ENCODE measurements at regions not wholly inside any gene's neighbourhood (a gene's known extent, or its start where the extent isn't known, plus 50 kb on each side); places are given as distances from the start of the nearest gene placed in this dataset.

DNA sequence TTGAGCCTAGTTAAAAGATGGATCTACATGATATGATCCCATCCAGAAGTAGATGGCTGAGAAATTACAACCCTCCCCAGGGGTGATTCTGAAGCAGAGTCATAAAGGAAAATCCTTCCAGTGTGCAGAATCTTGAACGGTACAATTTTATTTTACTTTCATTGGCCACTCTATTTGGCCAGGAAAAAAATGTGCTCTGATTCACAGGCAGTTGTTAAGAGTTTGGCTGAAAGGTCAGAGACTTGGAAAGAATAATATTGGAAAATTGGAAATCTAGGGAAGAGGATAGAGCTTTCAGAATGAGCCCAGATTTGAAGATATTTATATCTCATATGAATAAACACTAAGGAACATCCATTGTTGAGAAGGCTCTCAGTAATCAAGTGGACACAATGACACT is 1299.3 kb upstream of the GJE1 start:
- H3K27me3 ChIP-seq = no peaks in the 10 kb centered on the region
- H3K9me3 ChIP-seq (ENCODE audit: low read depth) = no peaks in the 10 kb centered on the region
- H3K27ac ChIP-seq = no peak overlapping the region
- no peak overlapping the region for H2AFZ ChIP-seq
- no peaks in the 10 kb centered on the region for H3K36me3 ChIP-seq (replicated peaks; ENCODE audit: insufficient read depth, low read depth)
- TF ChIP-seq, protein P1, sequence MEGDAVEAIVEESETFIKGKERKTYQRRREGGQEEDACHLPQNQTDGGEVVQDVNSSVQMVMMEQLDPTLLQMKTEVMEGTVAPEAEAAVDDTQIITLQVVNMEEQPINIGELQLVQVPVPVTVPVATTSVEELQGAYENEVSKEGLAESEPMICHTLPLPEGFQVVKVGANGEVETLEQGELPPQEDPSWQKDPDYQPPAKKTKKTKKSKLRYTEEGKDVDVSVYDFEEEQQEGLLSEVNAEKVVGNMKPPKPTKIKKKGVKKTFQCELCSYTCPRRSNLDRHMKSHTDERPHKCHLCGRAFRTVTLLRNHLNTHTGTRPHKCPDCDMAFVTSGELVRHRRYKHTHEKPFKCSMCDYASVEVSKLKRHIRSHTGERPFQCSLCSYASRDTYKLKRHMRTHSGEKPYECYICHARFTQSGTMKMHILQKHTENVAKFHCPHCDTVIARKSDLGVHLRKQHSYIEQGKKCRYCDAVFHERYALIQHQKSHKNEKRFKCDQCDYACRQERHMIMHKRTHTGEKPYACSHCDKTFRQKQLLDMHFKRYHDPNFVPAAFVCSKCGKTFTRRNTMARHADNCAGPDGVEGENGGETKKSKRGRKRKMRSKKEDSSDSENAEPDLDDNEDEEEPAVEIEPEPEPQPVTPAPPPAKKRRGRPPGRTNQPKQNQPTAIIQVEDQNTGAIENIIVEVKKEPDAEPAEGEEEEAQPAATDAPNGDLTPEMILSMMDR (IDR thresholded peaks at IDR 0.05; ENCODE audit: poor library complexity) = no peak
- TF ChIP-seq EZH2 (IDR thresholded peaks at IDR 0.05; ENCODE audit: borderline replicate concordance) (no peak), EZH2phosphoT487 (IDR thresholded peaks at IDR 0.05; ENCODE audit: low read depth, severe bottlenecking, unreplicated experiment) (no peak)
- H4K20me1 ChIP-seq (ENCODE audit: insufficient read depth, poor library complexity, severe bottlenecking) = no peaks in the 10 kb centered on the region
- no peak for DNase-seq (ENCODE audit: low spot score)
- no peak overlapping the region for H3K4me3 ChIP-seq
- H3K9me2 ChIP-seq (replicated peaks; ENCODE audit: insufficient read depth) = no peaks in the 10 kb centered on the region
- WGBS (ENCODE audit: low lambda C conversion rate, missing lambda C conversion rate) = 100% methylated on average over 1 of the region's 1 CpG
- H3K79me2 ChIP-seq = no peaks in the 10 kb centered on the region
- H3K4me2 ChIP-seq = no peak overlapping the region
- H3K4me1 ChIP-seq (ENCODE audit: insufficient read depth) = no peaks in the 10 kb centered on the region

DNA sequence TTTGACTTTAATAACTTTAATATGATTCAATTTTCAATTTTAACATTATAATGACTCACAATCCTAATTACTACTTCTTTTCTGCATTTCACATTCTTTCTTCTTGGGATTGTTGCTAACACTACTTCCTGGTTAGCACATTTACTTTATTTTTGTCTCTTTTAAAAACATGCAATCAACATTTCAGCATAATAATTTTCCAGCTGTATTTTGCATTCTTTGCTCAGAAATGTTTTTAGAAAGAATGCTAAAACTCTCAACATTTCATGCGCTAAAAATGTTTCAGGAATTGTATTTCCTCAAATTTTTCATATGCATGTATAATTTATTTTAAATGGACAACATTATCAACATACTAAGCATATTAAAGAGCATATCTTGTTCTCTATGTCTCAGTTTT is 1302.1 kb upstream of the GJE1 start:
- H3K27ac ChIP-seq = no peak overlapping the region
- H3K27me3 ChIP-seq = no peaks in the 10 kb centered on the region
- no peak for DNase-seq (ENCODE audit: low spot score)
- H2AFZ ChIP-seq = no peak overlapping the region
- WGBS (ENCODE audit: low lambda C conversion rate, missing lambda C conversion rate) = 95% methylated on average over 1 of the region's 1 CpG
- no peaks in the 10 kb centered on the region for H3K9me2 ChIP-seq (replicated peaks; ENCODE audit: insufficient read depth)
- H3K9me3 ChIP-seq (ENCODE audit: low read depth) = no peaks in the 10 kb centered on the region
- H3K4me1 ChIP-seq (ENCODE audit: insufficient read depth) = no peaks in the 10 kb centered on the region
- no peaks in the 10 kb centered on the region for H3K79me2 ChIP-seq
- no peak for TF ChIP-seq EZH2phosphoT487 (IDR thresholded peaks at IDR 0.05; ENCODE audit: low read depth, severe bottlenecking, unreplicated experiment)
- no peak for TF ChIP-seq EZH2 (IDR thresholded peaks at IDR 0.05; ENCODE audit: borderline replicate concordance)
- TF ChIP-seq, protein P1 (IDR thresholded peaks at IDR 0.05; ENCODE audit: poor library complexity) = no peak
- H3K4me2 ChIP-seq = no peak overlapping the region
- no peaks in the 10 kb centered on the region for H4K20me1 ChIP-seq (ENCODE audit: insufficient read depth, poor library complexity, severe bottlenecking)
- no peak overlapping the region for H3K4me3 ChIP-seq
- no peaks in the 10 kb centered on the region for H3K36me3 ChIP-seq (replicated peaks; ENCODE audit: insufficient read depth, low read depth)

DNA sequence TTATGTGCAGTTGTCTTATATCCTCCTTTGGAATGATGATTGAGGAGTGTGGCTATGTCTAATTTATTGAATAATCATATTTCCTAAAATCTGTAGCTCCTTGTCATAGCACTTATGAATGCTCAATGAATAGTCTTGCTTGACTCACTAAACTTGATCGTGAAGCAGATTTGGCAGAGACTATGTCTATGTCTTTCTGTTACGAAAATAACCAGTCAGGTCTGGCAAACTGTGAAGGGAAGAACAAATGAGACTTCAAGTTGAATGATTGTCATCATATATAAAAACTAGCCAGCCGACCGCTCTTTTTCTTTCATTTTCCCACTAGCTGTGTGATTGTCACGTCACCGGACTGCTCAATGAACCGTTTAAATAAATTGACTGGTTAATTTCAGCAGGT is 1303.9 kb upstream of the GJE1 start:
- WGBS (ENCODE audit: low lambda C conversion rate, missing lambda C conversion rate) = 98% methylated on average over 7 of the region's 7 CpGs
- no peak for TF ChIP-seq EZH2 (IDR thresholded peaks at IDR 0.05; ENCODE audit: borderline replicate concordance)
- no peak for TF ChIP-seq EZH2phosphoT487 (IDR thresholded peaks at IDR 0.05; ENCODE audit: low read depth, severe bottlenecking, unreplicated experiment)
- TF ChIP-seq, protein P1 (IDR thresholded peaks at IDR 0.05; ENCODE audit: poor library complexity) = no peak
- Histone ChIP-seq H3K9me2 (replicated peaks; ENCODE audit: insufficient read depth) (no peaks in the 10 kb centered on the region), H3K79me2 (no peaks in the 10 kb centered on the region), H3K9me3 (ENCODE audit: low read depth) (no peaks in the 10 kb centered on the region), H2AFZ (no peak overlapping the region), H3K4me1 (ENCODE audit: insufficient read depth) (no peaks in the 10 kb centered on the region), H3K27me3 (no peaks in the 10 kb centered on the region), H4K20me1 (ENCODE audit: insufficient read depth, poor library complexity, severe bottlenecking) (no peaks in the 10 kb centered on the region), H3K4me3 (no peak overlapping the region), H3K27ac (no peak overlapping the region), H3K36me3 (replicated peaks; ENCODE audit: insufficient read depth, low read depth) (no peaks in the 10 kb centered on the region), H3K4me2 (no peak overlapping the region)
- DNase-seq (ENCODE audit: low spot score) = no peak

DNA sequence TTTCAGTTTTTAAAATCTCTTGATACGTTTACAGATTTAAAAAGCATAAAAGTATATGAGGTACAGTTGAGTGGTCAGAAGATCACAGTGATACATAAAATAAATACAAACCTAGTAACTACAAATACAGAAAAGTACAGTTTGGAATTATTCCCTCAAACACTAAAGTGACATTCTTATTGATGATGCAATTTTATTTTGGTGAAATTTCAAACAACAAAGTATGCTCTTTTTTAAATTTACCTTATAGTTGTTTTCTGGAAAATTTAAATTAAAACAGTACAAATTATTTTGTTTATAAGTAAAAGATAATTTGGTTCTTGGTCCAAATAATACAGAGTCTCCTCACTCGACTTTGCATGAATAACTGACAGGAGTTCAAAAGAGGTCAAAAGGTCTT is 1305.1 kb upstream of the GJE1 start:
- Histone ChIP-seq H2AFZ (no peak overlapping the region), H3K4me3 (no peak overlapping the region), H3K9me2 (replicated peaks; ENCODE audit: insufficient read depth) (no peaks in the 10 kb centered on the region), H3K4me2 (no peak overlapping the region), H3K4me1 (ENCODE audit: insufficient read depth) (no peaks in the 10 kb centered on the region), H3K27me3 (no peaks in the 10 kb centered on the region), H3K79me2 (no peaks in the 10 kb centered on the region), H3K9me3 (ENCODE audit: low read depth) (no peaks in the 10 kb centered on the region), H4K20me1 (ENCODE audit: insufficient read depth, poor library complexity, severe bottlenecking) (no peaks in the 10 kb centered on the region), H3K27ac (no peak overlapping the region), H3K36me3 (replicated peaks; ENCODE audit: insufficient read depth, low read depth) (no peaks in the 10 kb centered on the region)
- TF ChIP-seq, protein P1 (IDR thresholded peaks at IDR 0.05; ENCODE audit: poor library complexity) = no peak
- TF ChIP-seq EZH2phosphoT487 (IDR thresholded peaks at IDR 0.05; ENCODE audit: low read depth, severe bottlenecking, unreplicated experiment) (no peak), EZH2 (IDR thresholded peaks at IDR 0.05; ENCODE audit: borderline replicate concordance) (no peak)
- WGBS (ENCODE audit: low lambda C conversion rate, missing lambda C conversion rate) = 35% methylated on average over 2 of the region's 2 CpGs
- DNase-seq (ENCODE audit: low spot score) = no peak

Measured in hepatocyte (in vitro differentiated cells).